Activated CD4-positive, alpha-beta T cell treated with anti-CD3 and anti-CD28 coated beads for 1 hour (primary cell): ENCODE measurements at regions not wholly inside any gene's neighbourhood (a gene's known extent, or its start where the extent isn't known, plus 50 kb on each side); places are given as distances from the start of the nearest gene placed in this dataset.

Experiments
- DNase-seq: peaks from one replicate; pipeline ENCODE4 v3.0.0-alpha.2; 2020

DNA sequence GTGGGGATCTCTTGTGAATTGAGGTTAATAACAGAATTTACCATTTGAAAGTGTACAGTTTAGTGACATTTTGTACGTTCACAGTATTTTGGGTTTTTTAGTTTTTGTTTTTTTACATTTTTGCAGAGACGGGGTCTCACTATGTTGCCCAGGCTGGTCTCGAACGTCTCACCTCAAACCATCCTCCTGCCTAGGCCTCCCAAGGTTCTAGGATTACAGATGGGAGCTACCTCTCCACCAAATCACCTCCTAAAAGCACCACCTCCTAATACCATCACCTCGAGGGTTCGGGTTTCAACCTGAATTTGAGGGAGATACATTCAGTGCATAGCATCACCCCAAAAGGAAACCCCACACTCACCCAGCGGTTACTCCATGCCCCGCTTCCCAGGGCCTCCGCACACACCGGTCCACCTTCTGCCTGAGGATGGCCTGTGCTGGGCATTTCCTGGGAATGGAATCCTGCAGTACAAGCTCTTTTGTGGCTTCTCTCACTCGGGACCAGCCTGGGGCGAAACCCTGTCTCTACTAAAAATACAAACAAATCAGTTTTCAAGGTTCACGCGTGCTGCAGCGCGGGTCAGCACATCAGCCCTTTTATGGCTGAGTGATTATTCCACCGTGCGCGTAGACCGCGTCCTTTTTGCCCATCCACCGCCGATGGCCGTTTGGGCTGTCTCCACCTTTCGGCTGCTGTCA is 182.7 kb upstream of the CIBAR2 start:
- DNase-seq = no peak

DNA sequence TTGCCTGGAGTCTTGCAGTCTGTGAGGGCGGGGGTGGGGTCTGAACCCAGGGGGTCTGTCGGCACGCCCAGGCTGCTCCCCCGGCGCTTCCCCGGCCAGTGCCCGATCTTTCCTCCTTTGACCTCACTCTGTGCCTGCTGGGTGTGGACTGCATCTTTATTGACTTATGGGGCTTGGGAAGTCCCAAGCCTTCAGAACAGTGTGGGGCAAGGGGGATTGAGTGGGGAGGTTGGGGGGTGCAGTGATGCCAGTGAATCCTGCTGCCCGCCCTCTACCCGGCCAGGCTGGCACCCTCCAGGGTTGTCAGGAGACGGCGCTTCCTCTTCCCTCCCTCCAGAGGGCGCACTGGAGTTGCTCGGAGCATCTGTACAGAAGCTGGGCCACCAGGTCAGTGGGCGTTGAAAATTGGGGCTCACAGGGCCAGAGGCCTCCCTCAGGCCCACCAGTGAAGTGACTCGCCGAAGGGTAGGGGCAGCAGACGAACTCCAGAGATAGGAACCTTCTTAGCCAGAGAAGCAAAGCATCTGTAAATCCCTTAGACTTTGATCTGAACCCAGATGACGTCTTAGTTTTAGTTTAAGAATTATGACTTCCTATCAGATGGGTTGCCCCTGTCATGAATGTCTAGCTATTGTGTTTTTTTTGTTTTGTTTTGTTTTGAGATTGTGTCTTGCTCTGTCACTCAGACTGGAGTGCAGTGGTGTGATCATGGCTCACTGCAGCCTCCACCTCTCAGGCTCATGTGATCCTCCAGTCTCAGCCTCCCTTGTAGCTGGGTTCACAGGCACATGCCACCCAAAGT is 184.8 kb upstream of the CIBAR2 start:
- DNase-seq = peak; percentile 27

DNA sequence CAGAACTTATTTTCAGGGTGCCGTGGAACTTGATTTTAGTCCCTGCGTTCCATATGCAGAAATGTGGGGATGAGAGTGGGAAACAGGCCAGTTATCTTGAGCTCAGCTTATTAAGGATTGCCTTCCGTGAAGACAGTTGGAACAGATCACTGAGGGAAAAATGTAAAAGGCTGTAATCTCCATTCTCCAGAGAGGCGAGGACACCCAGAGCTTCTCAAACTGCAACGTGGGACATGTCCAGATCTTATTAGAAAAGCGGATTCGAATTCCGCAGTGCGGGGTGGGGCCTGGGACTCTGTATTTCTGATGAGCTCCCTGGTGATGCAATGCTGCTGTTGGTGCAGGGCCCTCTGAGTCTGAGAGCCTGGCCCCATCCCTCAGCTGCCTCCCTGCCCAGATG is 185.6 kb upstream of the CIBAR2 start:
- DNase-seq = no peak

DNA sequence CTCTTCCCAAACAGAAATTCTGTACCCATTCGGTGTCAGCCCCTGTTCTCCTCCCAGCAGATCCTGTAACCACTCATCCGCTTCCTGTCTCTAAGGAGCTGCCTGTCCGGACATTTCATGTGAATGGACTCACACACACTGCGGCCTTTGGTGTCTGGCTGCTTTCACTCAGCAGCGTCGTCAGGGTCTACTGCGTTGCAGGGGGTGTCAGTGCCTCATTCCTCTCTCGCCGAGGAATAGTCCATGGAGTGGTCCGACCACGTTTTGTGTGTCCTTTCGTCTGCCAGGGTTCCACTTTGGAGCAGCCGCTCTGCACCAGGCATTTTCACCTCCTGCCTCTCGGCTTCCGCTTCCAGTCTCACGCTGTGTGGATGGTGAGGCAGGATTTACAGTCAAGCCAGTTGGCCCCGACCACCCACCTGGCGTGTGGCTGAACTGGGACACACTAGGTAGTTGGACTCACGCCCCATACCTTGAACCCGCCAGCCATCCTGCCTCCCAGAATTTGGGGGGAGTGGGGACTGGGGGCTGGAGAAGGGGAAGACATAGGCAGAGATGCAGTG is 188.2 kb upstream of the CIBAR2 start:
- DNase-seq = no peak

DNA sequence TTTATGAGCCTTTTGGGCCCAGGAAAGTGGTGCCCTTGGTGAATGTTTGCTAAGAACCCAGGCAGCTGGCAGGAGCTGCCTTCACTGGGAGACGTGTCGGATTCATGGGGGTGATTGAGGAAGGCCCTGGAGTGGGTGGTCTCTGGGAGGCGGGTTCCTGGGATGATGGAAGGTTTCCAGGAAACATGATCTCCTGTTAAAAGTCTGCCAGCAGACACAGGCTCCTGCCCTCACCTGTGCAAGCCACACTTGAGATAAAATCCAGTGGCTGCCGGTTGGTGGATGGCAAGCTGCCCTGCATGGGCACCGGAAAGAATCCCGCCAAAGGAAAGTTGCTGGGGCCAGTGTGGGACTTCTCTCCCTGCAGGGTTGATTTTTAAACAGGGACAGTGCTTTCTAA is 189.0 kb upstream of the CIBAR2 start:
- DNase-seq = no peak

DNA sequence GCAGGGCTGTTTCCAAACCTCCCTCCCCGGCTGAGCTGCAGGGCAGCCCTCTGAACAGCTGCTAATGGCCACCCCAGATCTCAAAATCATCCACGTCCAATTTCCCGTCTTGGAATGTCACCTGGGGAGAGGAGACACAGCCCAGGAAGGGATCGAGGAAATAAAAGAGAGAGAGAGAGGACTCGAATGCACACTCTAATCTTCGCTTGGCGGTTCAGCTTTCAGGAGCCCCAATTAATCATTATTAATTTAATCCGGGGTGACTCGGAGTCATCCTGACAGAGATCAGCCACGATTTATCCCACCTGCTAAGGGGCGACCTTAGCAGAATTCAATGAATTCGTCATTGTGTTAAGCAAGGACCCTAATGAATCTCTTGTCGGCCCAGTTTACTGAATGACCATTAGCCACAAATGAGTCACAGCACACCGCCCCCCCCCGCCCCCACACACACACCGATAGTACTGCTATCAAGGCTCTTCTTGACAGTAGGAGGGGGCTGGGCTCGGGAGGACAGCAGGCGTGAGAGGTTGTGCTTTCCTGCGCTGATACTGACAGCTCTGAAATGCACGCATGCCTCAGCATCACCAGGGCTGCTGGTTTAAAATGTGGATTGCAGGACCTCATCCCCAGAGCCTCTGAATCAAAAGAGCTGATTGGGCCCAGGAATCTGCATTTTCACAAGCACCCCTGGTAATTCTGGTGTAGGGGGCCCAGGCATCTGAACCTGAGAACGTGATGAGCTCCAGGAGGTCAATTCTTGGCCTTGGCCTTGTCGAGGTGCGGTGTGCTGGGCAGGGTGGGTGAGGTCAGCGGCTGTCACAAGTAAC is 190.0 kb upstream of the CIBAR2 start:
- no peak for DNase-seq

DNA sequence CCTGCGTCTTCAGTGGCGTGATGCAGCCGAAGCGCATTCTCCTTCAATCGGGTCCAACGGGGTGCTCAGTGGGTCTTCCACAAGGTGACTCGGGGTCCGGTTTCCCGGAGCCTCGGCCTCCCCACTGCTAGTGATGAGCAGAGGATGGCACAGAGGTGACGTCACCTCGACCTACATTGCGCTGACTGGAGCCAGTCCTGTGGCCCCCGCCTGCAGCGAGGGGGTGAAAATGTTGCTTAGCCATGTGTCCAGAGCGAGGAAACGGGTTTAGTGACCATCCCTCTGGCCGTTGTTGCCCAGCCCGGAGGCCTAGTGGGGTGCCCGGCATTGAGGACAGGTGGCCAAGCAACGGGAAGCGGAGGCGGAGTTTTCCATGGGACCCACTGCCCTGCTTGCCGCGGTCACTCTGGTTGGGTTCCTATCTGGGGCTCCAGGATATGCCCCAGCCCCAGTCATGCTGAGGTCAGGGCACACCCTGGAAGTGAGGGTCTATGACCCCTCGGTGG is 190.6 kb upstream of the CIBAR2 start:
- DNase-seq = no peak

DNA sequence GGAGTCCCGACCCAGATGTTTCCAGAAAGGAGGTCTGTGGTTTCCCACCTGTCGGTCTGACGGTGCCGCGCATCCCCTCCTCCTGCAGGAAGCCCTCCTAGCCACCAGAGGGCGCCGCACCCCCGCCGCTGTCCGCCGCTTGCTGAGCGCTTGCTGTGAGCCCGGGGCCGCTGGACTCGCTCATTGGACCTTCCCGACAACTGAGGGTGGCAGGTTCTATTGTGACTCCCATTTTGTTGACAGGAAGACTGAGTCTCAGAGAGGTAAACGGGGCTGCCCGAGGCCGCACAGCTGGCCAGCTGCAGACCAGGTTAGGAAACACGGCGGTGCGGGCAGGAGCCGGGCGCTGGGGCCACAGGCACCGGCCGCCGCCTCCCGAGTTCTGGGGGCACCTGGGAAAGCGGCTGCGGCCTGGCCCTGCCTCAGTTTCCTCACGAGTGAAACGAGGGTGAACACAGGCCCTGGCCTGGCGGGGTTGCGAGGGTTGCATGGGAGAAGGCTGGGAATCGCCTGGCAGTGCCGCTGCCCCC is 191.1 kb upstream of the CIBAR2 start:
- DNase-seq = peak; percentile 68

DNA sequence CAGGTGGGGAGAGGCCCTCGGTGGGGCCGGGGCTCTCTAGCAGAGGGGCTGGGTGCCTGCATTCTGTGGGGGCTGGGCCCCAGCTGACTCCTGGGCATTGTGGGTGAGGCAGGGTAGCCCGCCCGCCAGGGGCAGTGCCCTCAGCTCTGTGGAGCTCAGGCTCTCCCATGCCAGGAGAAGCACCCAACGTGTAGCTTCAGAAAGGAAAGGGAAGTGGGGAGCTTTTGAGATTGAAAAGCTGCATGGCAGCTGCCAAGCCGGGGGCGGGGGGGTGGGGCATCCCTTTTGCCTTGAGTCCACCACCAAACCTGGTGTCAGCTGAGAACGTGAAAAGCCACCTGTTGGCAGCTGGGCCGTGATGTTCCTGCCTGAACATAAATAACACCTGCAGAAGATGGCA is 192.1 kb upstream of the CIBAR2 start:
- DNase-seq = no peak

DNA sequence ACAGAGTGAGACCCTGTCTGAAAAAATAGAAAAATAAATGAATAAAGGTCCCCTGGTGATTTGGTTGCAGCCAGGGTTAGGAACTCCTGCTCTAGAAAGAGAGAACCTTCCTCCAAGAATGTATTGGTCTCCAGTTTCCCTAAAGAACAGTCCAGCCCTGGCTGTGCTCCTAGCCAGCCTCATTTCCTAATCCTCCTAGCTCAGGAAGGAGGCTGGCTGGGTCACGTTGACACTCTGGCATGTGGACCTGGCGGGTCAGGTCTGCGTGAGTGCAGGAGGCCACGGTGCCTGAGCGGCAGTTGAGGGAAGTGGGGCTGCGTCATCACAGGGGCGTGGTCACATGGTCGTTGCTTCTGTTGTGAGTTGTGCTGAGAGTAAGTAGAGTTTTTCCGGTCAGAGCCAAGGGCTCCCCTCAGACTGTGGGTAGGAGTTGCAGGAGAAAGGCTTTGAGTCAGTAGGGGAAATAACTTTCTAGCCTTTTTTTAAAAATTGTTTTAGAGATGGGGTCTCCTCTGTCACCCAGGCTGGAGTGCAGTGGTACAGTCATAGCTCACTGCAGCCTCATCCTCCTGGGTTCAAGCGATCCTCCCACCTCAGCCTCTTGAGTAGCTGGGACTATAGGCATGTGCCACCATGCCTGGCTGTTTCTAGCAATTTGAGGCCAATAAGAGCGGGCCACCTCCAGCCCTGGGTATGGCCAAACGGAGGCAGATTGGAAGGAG is 194.0 kb upstream of the CIBAR2 start:
- DNase-seq = peak; percentile 70

DNA sequence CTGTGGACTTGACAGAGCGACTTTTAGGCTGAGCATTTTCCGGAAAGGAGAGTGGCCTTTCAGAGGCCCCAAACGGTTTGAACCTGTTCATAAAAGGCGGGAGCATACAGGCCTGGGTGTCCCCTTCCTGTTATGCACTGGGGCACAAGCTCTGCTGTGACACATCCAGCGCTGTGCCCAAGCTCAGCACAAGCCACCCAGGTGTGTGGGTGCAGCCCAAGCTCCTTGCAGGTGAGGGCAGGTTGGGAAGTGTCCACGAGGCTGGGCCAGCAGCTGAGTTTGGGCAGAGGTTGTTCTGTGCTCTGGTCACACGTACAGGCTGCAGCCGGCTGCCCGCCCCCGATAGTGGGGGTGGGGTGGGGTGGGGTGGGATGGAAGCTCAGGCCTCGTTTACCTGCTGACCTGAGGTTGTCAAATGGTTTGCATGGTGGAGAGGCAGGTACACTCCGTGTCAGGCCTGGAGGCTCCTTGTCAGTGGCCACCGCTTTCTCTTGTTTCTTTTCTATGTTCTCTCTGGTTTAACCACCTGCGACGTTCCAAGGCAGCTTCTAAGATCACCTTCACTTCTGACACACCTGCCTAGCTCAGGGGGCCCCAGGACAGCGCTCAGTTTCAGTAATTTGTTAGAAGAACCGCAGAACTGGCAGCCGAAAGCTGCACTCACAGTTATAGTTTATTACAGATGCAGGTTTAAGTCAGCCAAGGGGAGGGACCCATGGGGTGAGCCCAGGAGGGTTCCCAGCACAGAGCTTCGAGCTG is 194.7 kb upstream of the CIBAR2 start:
- no peak for DNase-seq

DNA sequence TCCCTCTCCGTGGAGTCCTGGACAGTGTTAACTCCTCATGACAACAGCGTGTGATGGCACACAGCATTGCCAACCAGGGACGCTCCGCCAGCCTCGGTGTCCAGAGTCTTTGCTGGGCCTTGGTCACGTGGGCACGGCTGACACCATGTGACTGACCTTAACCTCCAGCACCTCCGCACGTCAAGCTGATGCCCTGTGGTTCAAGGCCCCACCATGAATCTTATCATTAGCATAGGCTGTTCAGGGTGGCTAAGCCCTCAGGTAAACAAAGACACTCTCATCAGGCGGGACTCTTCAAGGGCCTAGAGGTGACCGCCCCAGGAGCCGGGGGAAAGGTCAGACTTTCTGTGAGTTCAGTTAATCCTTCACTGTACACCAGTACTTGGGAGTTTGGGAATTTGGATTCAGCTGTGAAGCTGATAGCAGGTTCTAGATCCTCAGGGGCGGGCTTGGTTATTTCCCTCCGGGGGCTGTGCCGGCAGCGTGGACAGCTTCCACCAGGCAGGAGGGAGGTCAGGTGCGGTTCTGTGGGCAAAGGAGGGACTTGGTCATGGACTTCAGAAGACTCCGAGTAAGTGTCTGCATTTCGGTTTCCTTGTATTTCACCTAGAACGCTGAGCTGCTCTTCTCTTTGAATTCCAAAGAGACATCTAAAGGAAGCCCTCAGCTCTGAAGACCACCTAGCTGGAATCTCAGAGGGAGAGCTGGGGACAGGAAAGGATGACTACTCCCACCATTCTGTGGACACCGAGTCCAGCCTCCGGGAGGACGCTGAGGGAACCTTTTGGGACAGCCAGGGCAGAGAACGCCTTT is 195.5 kb upstream of the CIBAR2 start:
- no peak for DNase-seq

DNA sequence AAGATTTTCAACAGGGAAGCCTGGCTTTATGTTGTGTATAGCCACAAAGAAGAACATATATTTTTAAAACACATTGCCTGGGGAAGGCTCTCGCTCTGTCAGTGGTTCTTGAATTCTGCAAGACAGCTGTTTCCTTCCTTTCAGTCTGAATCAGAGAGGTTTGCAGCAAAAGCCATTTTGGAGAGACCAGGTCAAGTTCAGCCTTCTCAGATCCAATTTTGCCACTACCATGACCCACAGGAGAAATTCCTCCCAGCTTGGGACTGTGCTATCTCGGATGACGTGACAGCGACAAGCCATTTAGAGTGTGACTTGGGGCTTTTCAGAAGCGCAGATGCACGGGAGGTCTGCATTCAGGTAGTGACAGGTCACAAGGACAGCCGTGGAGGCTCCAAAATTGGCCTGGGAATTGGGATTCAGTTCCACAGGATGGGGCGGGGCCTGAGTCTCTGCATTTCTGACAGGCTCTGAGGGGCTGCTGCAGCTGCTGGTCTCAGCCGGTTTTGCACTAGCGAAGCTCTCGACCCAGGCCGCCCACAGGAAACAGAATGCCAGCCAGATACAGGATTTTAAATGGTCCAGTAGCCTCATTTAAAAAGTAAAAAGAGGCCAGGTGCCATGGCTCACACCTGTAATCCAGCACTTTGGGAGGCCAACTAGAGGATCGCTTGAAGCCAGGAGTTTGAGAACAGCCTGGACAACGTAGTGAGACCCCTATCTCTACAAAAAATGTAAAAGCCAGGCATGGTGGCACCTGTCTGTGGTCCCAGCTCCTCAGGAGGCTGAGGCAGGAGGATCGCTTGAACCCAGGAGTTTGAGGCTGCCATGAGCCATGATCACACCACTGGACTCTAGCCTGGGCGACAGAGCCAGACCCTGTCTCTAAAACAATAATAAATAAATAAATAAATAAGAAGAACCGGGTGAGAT is 196.6 kb upstream of the CIBAR2 start:
- DNase-seq = no peak

DNA sequence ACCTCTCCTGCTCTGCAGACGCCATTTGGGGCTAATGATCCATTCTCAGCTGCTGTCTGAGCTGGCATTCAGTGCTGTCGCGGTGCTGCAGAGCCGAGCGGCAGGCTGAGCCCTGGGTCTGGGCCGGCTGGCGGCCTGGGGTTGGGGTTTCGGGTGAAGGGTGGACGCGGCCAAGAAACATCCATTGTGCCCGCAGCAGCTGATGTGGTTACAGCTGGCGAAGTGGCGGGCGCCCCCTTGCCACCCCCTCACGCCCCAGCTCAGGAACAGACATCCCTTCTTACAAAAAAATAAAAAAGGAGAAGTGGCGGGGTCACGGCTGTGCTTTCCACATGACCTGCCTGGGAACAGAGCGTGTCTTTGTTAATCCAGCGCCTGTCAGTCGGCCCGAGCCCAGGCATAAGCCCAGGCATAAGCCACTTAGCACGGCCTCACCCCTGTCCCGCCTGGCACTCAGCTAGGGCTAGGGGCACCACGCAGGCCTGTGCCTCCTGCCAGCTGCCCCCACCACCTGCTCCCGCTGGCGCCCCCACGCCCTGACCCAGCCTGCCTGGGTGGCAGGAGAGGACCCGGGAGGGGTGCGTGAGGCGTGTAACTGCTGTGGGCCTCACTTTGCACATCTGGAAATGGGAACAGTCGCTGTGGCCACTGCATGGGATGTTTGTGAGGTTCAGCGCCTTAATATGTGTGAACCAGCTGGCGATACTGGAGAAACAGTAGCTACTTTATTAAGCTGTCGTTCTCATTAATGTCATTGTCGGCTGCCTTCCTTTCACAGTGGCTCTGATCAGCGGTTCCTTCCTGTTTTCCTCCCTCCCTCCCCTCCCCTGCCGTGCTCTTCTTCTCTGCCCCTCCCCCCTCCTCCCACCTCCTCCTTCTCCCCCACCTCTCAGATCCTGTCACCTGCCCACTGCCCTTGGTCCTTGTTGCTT is 197.7 kb upstream of the CIBAR2 start:
- no peak for DNase-seq

DNA sequence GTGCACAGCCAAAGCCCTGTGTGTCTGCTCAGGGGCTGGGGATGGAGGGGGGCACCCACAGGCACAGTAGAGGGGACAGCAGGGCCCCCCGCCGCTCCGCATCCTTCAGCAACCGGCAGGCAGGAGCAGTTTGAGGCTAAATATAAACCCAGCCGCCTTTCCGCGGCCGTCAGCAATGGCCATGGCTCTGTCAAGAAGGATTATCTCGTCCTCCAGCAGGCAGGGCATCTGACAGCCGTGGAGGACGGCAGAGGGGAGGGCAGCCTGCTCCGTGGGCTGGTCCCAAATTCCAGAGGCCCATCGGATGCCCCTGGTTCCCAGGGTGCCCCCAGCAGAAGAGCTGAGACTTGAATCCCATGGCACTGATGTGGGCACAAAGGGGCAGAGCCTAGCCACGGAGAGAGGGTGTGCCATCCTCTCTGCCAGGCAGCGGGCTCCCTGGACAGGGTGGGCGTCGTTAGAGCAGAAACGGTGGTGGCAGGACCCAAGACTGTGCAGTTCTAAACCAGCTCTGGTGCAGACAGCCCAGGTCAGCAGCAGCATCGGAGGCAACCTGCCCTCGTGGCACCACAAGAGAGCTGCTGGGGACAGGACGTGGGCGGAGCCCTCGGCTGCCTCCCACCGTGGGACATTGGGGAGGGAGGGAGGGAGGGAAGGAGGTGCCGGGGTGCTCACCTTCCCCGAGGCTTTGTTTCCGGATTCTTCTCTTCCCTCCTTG is 198.8 kb upstream of the CIBAR2 start:
- no peak for DNase-seq

DNA sequence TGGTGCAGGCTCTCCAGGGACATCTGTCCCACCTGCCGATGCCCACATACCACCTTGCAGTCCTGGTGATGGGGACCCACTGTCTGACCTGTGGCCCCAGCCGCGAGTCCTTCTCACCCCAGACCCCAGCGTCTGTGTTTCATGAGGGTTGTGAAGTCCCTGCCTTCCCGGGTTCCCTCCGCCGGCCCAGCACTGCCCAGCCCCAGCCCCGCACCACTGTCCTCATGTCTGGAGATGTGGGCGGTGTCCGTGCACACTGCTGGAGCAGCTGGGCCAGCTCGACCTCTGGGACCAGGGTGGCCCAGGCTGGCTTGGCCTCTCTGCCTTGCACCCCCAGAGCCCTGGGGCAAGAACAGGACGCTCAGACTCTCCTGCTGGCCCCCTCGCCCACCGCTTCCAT is 199.5 kb upstream of the CIBAR2 start:
- no peak for DNase-seq

DNA sequence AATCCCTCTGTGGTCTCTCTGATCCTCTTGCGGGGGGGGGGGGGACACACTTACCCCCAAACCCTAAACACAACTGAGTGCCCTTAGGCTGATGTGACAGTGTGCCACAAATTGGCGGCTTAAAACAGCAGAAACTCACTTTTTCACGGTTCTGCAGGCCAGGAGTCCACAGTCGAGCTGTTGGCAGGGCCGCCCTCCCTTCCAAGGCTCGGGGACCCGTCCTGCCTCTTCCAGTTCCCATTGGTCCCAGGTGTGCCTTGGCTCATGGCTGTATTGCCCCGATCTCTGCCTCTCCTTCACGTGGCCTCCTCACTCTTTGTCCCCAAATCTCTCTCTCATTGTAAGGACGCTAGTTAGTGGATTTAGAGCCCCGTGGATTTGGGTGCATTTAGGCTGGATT is 199.9 kb upstream of the CIBAR2 start:
- DNase-seq = no peak
